GM19468 (cell line): ENCODE measurements at regions not wholly inside any gene's neighbourhood (a gene's known extent, or its start where the extent isn't known, plus 50 kb on each side); places are given as distances from the start of the nearest gene placed in this dataset.

ENCODE experiments used
- ATAC-seq: cut with Tn5 transposase; IDR thresholded peaks from one replicate; pipeline ENCODE4 v1.9.1; 2021; ENCODE audit warnings: mild to moderate bottlenecking, moderate library complexity, moderate number of reproducible peaks; ENCODE audit not compliant: unreplicated experiment; ENCODE audit errors: extremely low read depth

DNA sequence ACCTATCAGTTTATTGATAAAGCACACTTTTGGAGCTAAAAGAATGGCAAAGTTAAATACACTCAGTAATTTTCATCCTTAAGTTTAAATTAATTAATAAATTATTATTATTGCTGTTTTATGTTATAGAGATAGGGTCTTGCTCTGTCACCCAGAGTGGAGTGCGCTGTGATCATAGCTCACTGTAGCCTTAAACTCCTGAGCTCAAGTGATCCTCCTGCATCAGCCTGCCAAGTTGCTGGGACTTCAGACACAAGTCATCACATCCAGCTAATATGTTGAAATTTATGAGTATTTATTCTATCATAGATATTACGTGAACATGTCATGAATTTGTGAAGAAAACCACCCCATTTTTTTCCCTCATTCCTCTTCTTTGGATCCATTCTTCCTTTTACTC is 64.2 kb downstream of the GJA1 start:
- no peak for ATAC-seq

DNA sequence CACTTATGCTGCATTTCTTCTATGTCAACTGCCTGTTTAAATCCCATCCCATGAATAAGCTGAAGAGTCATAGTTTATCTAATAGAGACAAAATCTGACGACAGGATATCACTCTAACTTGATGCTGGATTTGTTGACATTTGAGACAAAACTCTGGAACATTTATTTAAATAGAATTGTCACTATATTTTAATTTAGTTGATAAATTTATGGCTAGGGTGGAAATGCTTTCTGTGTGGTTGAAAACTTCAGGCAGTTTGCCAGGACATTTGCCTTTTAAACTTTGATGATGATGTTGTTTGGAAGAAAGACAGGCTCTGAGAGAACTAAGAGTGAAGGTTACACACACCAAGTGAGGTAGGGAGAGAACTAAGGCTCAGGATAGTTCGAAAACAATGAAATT is 68.1 kb downstream of the GJA1 start:
- ATAC-seq: no peak

DNA sequence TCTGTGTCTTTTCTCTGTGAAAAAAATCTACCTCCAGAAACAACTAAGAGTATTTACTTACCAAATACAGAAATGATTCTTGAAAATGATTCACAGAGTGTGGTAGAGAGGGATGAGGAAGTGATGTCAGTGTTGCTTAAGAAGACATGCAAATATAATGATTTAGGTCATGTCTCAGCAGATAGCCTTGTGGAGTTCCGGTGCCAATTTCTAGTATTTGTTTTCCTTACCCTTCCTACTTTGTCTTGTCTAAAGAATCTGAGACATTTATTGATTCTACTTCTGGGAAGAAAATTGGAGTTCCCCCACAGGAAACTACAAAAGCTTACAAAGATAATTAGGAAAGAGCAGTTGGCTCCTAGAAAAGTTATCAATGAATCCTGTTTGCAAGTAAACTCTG is 68.8 kb downstream of the GJA1 start:
- no peak for ATAC-seq

DNA sequence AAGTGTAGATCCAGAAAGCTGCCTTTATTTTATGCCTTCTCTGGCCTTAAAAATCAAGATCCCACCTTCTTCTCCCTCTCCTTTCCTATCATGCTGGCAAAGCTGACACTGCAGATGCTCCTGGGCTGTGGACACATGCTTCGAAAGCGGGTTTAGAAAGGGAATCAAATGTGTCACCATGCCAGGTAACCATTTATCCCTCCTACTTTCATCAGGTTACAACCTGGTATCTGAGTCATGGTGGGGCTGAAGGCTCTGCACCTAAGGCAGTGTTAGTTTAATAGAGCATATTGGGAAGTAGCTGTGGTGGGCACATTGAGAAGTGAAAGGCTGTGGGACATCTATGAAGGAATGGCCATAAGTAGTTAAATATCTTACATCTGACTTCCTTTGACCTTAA is 69.8 kb downstream of the GJA1 start:
- no peak for ATAC-seq

DNA sequence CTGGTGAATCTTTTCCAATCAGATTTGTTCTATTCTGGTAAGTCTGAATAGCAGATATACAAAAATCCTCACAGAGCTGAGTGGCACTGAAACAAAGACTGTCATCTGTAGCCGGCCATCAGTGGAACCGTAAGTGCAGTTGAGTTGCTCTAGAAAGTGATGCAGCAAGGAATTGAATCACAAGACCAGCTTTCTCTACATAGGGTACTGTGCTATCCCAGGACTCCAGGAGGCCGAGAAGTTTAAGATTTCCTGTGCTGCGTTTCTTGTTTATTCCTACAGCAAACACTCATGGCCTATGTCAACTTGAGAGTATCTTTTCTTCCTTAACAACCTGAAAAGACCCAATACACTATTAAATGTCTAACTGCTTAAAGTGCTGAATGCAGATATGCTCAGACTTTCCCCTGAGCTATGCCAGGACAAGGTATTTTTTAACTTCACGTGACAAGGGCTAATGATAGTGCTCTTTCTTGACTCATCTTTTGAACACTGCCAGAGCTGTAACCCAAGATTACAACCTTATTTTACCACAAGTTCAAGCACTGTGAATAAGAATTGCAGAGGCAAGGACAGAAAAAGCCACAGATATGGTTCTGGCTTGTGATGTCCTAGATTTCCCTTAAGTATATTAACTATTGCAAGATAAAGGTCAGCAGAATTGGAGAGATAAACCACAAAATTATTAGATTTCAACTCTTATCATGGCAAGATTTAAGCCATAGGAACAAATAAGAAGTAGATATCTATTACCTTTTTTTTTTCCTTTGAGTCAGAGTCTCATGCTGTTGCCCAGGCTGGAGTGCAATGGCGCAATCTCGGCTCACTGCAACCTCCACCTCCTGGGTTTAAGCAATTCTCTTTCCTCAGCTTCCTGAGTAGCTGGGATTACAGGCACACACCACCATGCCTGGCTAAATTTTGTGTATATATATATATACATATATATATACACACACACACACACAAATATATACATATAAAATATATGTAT is 71.6 kb downstream of the GJA1 start:
- no peak for ATAC-seq

DNA sequence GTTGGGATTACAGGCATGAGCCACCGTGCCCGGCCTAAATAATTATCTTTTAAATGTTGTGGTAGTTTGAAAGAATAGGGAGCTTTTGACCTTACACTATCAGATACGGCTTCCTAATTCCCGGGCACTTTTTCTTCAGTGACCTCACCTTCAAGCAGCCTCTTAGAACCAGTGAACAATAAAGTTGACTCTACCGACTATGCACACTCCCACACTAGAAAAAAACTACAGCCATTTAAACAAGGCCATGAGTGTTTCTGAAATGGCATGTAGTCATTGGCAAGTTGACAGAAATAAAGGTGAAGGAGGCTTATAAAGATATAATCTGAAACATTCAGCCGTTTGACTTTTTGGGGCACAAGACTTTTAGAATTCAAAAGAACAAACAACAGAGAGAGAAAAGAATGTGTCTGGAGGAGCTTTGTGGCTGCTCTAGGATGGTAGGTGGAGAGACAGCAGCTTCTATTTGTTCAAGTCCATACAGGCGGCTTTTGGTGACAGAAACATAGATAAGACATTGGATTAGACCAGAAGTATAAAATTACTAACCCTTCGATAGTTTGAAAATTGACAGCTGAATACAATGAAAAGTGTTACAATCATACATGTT is 75.2 kb downstream of the GJA1 start:
- no peak for ATAC-seq

DNA sequence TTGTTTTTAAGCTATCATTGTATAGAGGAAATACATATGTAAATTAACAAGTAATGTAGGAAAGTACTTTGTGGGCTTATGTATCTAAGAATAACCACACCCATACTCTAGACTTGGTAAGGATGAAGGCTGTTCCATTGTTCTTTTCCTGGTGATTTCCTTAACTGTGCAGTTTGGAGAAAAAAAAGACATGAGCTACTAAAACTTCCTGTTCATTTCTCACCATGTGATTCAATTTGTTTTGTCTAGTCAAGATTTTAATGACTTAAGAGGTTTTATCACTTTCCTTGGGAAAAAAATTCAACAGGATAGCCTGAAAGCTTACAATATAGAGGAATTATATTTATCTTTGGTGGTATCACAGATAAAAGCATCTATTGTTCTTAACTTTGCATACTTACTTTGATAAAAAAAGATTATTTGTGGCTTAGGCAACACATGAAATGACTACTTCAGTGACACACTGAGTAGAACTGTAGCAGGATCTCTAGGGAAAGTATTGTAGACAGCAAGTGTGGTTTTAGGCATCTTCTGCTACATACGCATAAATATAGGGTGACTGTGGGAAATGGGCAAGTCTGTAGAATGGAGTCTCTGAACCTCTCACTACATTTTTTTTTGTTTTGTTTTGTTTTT is 80.3 kb downstream of the GJA1 start:
- no peak for ATAC-seq

DNA sequence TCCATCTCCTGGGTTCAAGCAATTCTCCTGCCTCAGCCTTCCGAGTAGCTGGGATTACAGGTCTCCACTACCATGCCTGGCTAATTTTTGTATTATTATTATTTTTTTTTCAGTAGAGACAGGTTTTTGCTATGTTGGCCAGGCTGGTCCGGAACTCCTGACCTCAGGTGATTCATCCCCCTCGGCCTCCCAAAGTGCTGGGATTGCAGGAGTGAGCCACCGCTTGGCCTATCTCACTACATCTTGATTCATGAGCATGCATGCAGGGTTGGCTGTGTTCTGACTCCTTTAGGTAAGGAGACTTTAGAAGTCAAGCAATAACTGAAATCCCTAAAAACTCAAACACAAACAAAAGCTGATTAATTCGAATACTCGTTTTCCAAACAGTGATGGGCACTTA is 80.9 kb downstream of the GJA1 start:
- no peak for ATAC-seq

DNA sequence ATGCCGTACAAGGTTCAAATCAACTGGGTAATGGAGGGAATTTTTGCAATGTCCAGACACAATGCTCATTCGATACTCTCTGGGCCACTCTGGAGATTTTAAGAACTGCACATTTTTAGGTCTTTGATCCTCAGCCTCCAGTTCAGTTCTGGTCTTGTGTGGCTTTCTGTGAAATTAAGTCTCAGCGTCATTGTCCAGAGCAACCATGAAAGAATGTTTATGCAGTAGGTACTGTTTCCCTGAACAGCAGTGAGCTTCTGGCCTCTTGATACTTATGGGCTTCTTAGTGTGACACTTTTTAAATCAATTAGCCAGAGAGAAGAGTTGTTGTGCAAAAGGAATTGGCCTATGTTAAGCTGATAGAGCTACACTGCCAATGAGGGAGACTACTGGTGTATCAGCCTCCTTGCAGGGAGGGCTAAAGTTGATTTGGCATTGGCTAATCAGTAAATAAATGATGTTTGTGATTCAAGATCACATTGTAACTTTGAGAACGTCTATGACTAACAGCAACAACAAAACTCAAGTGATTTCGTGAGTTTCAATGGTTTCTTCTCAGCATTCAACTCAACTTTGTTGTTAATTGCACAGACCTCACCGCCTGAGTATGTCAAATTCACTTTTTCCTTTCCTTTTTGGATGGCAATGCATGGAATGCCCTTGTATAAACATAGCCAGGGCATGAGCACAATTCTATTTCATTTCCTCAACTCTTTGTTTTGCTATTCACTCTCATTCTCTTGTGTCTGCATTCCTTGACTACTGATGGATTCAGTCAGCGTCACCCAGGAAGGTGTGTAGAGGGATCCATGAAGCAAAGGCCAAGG is 85.1 kb downstream of the GJA1 start:
- no peak for ATAC-seq

DNA sequence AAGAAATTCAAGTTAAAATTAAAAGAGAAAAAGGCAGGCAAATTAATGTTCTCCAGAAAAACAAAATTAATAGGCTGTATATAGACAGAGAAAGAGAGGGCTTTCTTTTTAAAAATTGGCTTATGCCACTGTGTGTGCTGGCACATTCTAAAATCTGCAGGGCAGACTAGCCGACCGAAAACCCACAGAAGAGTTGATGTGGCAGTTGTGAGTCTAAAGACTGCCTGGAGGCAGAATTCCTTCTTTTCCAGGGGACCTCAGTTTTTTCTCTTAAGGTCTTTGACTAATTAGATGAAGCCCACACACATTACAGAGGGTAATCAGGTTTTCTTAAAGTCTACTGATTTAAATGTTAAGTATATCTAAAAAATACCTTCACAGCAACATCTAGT is 85.7 kb downstream of the GJA1 start:
- no peak for ATAC-seq

DNA sequence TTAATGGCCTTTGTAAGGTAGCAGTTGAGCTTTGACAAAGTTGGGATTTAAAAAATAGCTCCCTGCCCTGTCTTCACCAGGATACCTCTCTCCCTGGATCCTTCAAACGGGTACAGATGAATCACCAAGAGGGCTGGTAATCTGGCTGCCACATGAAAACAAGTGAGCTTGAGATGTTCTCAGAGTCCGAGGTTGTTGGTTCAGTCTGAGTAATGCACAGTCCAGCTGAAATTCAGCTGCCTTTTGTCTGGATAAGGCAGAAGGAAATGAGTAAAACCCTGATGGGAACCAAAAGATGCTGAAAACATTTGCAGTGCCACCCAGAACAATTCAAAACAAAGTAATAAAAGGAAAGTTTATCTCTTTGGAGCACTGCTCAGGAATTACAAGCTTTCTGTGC is 86.8 kb downstream of the GJA1 start:
- ATAC-seq: no peak

DNA sequence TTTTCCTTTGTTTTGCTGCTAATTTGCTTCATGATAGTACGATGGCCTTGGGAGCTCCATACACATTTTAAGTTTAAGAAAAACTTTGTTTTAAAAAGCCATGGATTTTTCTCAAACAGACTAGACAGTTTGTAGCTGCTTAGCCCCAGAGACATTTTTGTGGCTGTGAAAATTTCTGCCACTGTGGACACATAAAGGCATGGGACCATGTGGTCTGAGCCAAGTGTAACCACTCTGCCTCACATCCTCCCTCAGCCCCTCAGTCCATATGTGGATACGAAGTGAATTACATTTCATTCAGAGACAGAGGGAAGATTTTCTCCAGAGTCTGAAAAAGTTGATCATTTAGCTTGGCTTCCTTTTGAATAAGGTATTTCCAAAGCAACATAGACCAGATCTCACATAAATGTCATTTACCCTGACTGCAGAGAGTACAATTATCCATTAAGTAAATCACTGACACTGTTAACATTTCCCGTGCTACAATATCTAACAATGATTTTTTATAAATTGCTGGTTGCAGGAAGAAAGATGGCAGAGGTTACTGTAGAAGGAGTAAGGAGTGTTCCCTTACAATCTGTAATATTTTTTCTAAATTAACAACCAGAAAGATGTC is 87.4 kb downstream of the GJA1 start:
- no peak for ATAC-seq

DNA sequence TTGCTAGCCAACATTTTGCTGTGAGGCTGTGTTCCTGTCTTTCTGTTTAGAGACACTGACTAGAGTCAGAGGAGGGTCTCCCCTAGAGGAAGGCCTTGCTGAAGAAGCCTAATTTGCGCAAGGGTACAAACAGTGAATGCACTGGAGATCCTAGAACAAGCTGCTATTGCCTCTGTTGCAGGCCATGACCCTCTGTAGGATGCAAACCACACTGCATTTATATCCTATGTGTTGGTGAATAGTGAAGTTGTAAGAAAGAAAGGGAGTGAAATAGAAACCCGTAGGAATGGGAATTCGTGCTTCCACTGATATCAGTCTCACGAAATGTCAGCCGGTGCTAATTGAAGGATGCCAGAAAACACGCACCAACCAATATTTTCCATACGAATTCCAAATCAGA is 88.2 kb downstream of the GJA1 start:
- ATAC-seq: no peak

DNA sequence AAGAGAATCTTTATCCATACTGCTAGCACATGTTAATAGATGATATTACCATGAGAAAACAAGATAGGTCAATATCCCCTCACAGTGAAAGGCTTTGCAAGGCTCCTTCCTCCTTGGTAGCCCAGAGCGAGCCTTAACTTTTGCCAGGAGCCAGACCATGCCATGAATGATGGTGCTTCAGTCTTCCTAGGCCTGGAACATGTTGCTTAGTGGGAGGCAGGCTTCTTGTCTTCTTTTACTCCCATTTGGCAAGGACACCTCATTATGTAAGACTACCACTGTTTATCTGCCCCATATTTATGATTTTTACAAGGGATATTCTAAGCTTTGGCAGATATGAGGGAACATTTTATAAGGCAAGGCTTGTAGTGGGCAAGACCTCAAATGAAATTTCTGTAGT is 90.8 kb downstream of the GJA1 start:
- ATAC-seq: no peak

DNA sequence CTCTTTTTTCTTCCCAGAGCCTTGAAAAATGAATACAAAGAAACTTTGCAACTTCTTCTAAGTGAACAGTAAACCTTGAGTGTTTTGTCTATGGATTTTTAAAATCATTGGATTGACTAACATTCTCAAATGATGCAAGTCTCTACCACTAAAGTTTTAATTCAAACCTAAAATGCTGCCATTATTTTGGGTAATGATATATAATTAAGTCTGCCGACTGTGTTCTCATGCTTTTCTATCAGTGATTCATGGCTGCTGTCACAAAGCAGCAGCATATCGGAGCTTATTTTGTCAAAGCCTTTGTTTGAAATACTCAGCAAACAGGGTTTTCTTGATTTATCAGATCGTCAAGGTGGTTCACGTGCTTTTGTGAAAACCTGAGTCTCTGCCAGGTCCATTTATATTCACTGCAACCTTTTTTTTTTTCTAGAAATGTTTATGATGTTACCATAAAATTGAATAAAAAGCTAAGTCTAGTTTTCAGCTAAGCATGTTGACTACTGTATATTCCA is 96.3 kb downstream of the GJA1 start:
- no peak for ATAC-seq

DNA sequence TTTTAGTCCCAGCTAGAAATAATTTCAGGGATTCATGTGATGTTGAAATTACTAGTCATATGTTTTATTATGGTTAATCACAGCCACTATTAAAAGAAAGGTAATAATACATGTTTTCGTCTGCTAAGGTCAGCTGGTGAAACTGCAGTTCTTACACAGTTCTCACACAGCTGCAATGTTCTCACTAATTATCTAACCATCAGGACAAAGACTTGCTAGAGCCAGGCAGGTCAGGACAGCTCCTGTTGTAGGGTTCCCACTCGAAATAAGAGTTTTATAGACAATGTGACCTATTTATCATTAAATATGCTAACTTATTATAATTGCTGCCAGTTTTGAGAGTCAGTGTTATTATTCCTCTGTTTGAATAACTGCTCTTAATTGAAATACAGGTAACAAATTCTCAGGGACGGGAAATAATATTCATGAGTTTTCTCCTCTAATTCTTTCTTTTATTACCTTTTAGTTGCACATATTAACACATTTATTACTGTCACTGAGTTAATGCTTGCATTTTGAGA is 97.9 kb downstream of the GJA1 start:
- no peak for ATAC-seq

DNA sequence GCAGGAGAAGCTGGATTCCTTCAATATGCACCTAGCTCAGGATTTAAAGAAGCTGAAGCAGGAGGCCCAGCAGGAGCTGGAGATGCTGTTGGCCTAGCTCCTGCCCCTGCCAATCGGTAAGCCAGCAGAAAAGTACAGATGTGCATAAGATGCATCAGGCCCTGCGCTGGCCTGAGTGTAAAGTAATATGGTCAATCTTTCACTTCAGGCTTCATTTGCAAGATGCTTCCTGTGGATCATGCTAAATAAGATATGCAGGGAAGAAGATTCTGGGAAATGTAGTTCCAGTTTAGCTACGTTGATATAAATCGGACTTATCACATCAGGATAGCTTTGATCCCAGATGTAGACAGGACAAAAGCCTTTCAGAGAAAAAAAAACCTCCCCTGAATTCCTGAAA is 100.3 kb downstream of the GJA1 start:
- ATAC-seq: no peak

DNA sequence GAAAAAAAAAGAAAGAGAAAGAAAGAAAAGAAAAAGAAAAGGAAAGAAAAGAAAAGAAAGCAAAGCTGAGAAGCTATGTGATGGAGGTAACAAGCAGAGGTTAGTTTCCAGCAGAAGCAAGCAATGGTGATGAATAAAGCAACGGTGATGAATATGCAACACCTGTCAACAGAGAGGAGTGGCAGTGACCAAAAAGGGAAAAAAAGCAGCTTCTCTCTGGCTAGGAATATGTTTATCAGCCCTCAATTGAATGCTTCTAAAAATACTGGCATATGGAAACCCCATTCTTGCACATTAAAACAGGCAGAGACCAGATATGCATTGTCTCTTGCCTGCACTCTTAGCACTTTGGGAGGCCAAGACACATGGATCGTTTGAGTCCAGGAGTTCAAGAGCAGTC is 100.9 kb downstream of the GJA1 start:
- no peak for ATAC-seq

DNA sequence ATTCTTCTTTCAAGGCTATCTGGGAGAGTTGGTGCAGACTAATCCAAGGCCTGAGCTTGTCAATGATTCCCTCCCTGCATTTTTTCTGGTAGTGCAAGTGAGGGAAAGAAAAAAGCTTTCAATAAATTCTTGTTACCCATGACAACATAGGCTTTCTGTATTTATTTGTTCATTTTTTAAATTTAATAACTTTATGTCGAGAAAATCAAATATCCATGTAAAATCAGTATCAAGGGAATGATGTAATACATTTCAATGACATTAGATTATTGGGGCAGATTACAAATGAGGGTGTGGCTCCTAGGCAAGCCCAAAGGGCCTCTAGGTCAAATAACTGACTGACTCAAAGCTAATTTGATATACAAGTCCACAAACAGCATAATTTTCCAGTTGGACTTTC is 104.0 kb downstream of the GJA1 start:
- ATAC-seq: no peak

DNA sequence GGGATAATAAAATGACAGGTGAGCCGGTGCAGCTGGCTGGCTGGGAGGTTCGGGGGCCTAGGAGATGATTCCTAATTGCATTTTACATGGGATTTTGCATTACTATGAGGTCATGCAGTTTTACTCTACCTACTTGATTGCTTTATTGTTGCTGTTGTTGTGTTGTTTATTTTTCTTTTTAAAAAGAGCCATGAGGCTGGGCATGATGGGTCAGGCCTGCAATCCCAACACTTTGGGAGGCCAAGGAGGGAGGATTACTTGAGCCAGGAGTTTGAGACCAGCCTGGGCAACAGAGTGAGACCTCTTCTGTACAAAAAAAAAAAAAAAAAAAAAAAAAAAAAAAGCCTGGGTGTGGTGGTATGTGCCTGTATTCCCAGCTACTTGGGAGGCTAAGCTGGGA is 104.8 kb downstream of the GJA1 start:
- ATAC-seq: no peak
